HepG2 (cell line): ENCODE measurements at regions not wholly inside any gene's neighbourhood (a gene's known extent, or its start where the extent isn't known, plus 50 kb on each side); places are given as distances from the start of the nearest gene placed in this dataset.

ENCODE experiments used
- CEBPB ChIP-seq: IDR thresholded peaks from 2 replicates; pipeline ENCODE4 v1.6.1; 2011; ENCODE audit warnings: low read depth, low read length, improper control_type of control experiment, borderline replicate concordance
- CREM ChIP-seq, 2 experiments: sonication (generic) in 1 of 2; formaldehyde crosslinking in 1 of 2; IDR thresholded peaks; 2 replicates each; pipeline versions ENCODE4 v1.4.0 to v1.6.1; 2016 to 2020; ENCODE audit warnings: antibody characterized with exemption in 1 of 2, mild to moderate bottlenecking in 1 of 2, missing genetic modification reagents in 1 of 2
- HNF4G ChIP-seq, 2 experiments: sonication (generic) in 1 of 2; formaldehyde crosslinking in 1 of 2; IDR thresholded peaks; 2 replicates each; pipeline versions ENCODE4 v1.4.0 to v1.6.1; 2011 to 2020; ENCODE audit warnings: borderline replicate concordance in 2 of 2, low read depth in 2 of 2, mild to moderate bottlenecking in 2 of 2, low read length in 1 of 2, missing genetic modification reagents in 1 of 2, moderate library complexity in 1 of 2
- JUND ChIP-seq: sonication (generic); formaldehyde crosslinking; IDR thresholded peaks from 2 replicates; pipeline ENCODE4 v1.8.0; 2022; ENCODE audit warnings: mild to moderate bottlenecking, missing genetic modification reagents
- REPIN1 ChIP-seq: sonication (generic); formaldehyde crosslinking; IDR thresholded peaks from 2 replicates; pipeline ENCODE4 v1.8.0; 2022; ENCODE audit warnings: missing genetic modification reagents, low read depth, mild to moderate bottlenecking, borderline replicate concordance
- SNRNP70 ChIP-seq: fragments of 200-400 bp; formaldehyde crosslinking; IDR thresholded peaks from 2 replicates; pipeline ENCODE4 v1.6.1; 2017; ENCODE audit warnings: mild to moderate bottlenecking, low read depth, low read length, moderate library complexity
- ZBTB21 ChIP-seq: sonication (generic); formaldehyde crosslinking; IDR thresholded peaks from 2 replicates; pipeline ENCODE4 v1.4.0; 2020; ENCODE audit warnings: missing genetic modification reagents
- ZNF274 ChIP-seq: sonication (generic); formaldehyde crosslinking; IDR thresholded peaks from 2 replicates; pipeline ENCODE4 v1.5.1; 2020; ENCODE audit warnings: mild to moderate bottlenecking, missing genetic modification reagents
- ZNF337 ChIP-seq: sonication (generic); formaldehyde crosslinking; IDR thresholded peaks from 2 replicates; pipeline ENCODE4 v1.5.1; 2020; ENCODE audit warnings: missing genetic modification reagents, low read depth, mild to moderate bottlenecking, borderline replicate concordance
- TF ChIP-seq, protein P1 (sequence below): sonication (generic); formaldehyde crosslinking; IDR thresholded peaks from 2 replicates; pipeline ENCODE4 v1.5.0; 2020; ENCODE audit warnings: mild to moderate bottlenecking, missing genetic modification reagents, moderate library complexity
- TF ChIP-seq, protein P2 (sequence below): sonication (generic); formaldehyde crosslinking; IDR thresholded peaks from 2 replicates; pipeline ENCODE4 v1.8.1; 2023; ENCODE audit warnings: mild to moderate bottlenecking, missing genetic modification reagents
- TF ChIP-seq, protein P3 (sequence below): IDR thresholded peaks from 2 replicates; pipeline ENCODE4 v1.6.1; 2016; ENCODE audit warnings: low read depth
- TF ChIP-seq, protein P4 (sequence below): IDR thresholded peaks from 2 replicates; pipeline ENCODE4 v1.6.1; 2012; ENCODE audit warnings: inconsistent platforms

DNA sequence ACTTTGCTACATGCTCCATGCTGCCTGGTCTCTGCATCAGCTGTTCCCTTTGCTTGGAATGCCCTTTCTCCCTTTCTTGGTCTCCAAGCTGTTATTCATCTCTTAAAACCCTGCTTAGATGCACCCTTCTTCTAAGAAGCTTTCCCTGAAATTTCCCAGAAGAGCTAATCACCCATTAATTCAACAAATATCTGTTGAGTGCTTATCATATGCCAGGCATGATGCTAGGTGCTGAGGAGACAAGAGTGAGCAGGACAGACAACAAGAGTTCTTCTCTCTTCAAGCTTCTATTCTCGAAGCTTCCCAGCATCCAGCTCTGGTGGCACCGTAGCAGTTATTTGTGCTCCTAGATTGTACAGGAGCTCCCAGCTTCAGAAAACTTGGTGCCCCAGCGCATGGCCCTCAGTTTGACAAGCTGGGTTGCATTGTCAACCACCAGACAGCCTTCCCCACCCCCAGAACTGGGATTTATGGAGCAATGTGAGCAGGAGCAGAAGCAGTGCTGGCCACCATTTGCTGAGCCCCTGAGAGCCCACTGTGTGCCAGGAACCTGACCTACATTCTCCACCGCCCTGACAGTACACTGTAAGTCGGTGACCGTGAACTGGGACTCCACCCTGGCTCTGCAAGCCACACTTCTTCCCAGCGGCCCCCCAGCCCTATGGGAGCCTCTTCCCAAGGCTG, 68.0 kb upstream of the ACOT11 start:
- TF ChIP-seq ZBTB21 (no peak), CEBPB (no peak), JUND (CRISPR knock-in tag) (no peak), SNRNP70 (no peak), ZNF337 (CRISPR knock-in tag) (no peak), CREM (IDR thresholded peaks at IDR 0.05) (no peak), CREM (CRISPR knock-in tag; IDR thresholded peaks at IDR 0.05) (no peak), REPIN1 (CRISPR knock-in tag) (no peak), HNF4G (IDR thresholded peaks at IDR 0.05; ENCODE audit: borderline replicate concordance, low read depth, low read length) (no peak), HNF4G (CRISPR knock-in tag; IDR thresholded peaks at IDR 0.05; ENCODE audit: borderline replicate concordance, low read depth) (no peak), ZNF274 (CRISPR knock-in tag) (no peak)
- TF ChIP-seq, protein P1, sequence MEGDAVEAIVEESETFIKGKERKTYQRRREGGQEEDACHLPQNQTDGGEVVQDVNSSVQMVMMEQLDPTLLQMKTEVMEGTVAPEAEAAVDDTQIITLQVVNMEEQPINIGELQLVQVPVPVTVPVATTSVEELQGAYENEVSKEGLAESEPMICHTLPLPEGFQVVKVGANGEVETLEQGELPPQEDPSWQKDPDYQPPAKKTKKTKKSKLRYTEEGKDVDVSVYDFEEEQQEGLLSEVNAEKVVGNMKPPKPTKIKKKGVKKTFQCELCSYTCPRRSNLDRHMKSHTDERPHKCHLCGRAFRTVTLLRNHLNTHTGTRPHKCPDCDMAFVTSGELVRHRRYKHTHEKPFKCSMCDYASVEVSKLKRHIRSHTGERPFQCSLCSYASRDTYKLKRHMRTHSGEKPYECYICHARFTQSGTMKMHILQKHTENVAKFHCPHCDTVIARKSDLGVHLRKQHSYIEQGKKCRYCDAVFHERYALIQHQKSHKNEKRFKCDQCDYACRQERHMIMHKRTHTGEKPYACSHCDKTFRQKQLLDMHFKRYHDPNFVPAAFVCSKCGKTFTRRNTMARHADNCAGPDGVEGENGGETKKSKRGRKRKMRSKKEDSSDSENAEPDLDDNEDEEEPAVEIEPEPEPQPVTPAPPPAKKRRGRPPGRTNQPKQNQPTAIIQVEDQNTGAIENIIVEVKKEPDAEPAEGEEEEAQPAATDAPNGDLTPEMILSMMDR (CRISPR knock-in tag), result no peak
- TF ChIP-seq, protein P2, sequence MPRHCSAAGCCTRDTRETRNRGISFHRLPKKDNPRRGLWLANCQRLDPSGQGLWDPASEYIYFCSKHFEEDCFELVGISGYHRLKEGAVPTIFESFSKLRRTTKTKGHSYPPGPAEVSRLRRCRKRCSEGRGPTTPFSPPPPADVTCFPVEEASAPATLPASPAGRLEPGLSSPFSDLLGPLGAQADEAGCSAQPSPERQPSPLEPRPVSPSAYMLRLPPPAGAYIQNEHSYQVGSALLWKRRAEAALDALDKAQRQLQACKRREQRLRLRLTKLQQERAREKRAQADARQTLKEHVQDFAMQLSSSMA (CRISPR knock-in tag), result no peak
- TF ChIP-seq, protein P3, sequence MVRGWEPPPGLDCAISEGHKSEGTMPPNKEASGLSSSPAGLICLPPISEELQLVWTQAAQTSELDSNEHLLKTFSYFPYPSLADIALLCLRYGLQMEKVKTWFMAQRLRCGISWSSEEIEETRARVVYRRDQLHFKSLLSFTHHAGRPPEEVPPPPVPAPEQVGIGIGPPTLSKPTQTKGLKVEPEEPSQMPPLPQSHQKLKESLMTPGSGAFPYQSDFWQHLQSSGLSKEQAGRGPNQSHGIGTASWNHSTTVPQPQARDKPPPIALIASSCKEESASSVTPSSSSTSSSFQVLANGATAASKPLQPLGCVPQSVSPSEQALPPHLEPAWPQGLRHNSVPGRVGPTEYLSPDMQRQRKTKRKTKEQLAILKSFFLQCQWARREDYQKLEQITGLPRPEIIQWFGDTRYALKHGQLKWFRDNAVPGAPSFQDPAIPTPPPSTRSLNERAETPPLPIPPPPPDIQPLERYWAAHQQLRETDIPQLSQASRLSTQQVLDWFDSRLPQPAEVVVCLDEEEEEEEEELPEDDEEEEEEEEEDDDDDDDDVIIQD (CRISPR knock-in tag), result no peak
- TF ChIP-seq, protein P4, sequence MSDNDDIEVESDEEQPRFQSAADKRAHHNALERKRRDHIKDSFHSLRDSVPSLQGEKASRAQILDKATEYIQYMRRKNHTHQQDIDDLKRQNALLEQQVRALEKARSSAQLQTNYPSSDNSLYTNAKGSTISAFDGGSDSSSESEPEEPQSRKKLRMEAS, result no peak
